ENCODE measurements at regions not wholly inside any gene's neighbourhood (a gene's known extent, or its start where the extent isn't known, plus 50 kb on each side); places are given as distances from the start of the nearest gene placed in this dataset.
A peak's percentile ranks its signal among the peaks of the same experiment; 100 is the strongest.

GRCh38 chr13:40080676-40081075 lies 425.2 kb downstream of the COG6 start:
- DNase-seq: no peak

- DNase-seq: peak; percentile 18
These were observed 427.2 kb downstream of the COG6 start for GRCh38 chr13:40082639-40083038.

GRCh38 chr13:40083841-40084240 lies 428.4 kb downstream of the COG6 start:
- DNase-seq: no peak

GRCh38 chr13:40084934-40085333 lies 429.5 kb downstream of the COG6 start:
- DNase-seq: no peak

- no peak for DNase-seq
These were observed 431.9 kb downstream of the COG6 start for GRCh38 chr13:40087091-40088002.

GRCh38 chr13:40094056-40094455 lies 438.6 kb downstream of the COG6 start:
- no peak for DNase-seq

- DNase-seq: no peak
These were observed 440.4 kb downstream of the COG6 start for GRCh38 chr13:40095695-40096356.

- no peak for DNase-seq
These were observed 441.0 kb downstream of the COG6 start for GRCh38 chr13:40096357-40096901.

GRCh38 chr13:40098246-40098645 lies 442.8 kb downstream of the COG6 start:
- no peak for DNase-seq

- DNase-seq: no peak
These were observed 446.4 kb downstream of the COG6 start for GRCh38 chr13:40101708-40102359.

GRCh38 chr13:40102360-40102727 lies 446.9 kb downstream of the COG6 start:
- no peak for DNase-seq

GRCh38 chr13:40102854-40103253 lies 447.4 kb downstream of the COG6 start:
- no peak for DNase-seq

GRCh38 chr13:40103864-40104263 lies 448.4 kb downstream of the COG6 start:
- no peak for DNase-seq

- no peak for DNase-seq
These were observed 449.8 kb downstream of the COG6 start for GRCh38 chr13:40105231-40105630.

- peak; percentile 89 for DNase-seq
These were observed 453.9 kb downstream of the COG6 start for GRCh38 chr13:40109351-40109844.

GRCh38 chr13:40113643-40114304 lies 458.3 kb downstream of the COG6 start:
- no peak for DNase-seq

GRCh38 chr13:40114305-40114896 lies 458.9 kb downstream of the COG6 start:
- DNase-seq: no peak

GRCh38 chr13:40115426-40115825 lies 460.0 kb downstream of the COG6 start:
- peak; percentile 12 for DNase-seq

GRCh38 chr13:40116008-40116407 lies 460.5 kb downstream of the COG6 start:
- peak; percentile 49 for DNase-seq

GRCh38 chr13:40118337-40118736 lies 462.9 kb downstream of the COG6 start:
- DNase-seq: no peak

- no peak for DNase-seq
These were observed 464.4 kb downstream of the COG6 start for GRCh38 chr13:40119852-40120251.

- peak; percentile 30 for DNase-seq
These were observed 464.8 kb downstream of the COG6 start for GRCh38 chr13:40120288-40120687.

Data from fibroblast of skin of back (primary cell).